ENCODE measurements at regions not wholly inside any gene's neighbourhood (a gene's known extent, or its start where the extent isn't known, plus 50 kb on each side); places are given as distances from the start of the nearest gene placed in this dataset.

- no peak for TF ChIP-seq SP1 (IDR thresholded peaks at IDR 0.05; ENCODE audit: low read depth)
- TF ChIP-seq TCF7L2 (IDR thresholded peaks at IDR 0.05; ENCODE audit: borderline replicate concordance, extremely low read depth, insufficient read depth, insufficient read length), result no peak
- no peak for TF ChIP-seq RAD21 (IDR thresholded peaks at IDR 0.05; ENCODE audit: low read depth)
- no peak for TF ChIP-seq POLR2A (IDR thresholded peaks at IDR 0.05; ENCODE audit: borderline replicate concordance, extremely low read depth, insufficient read depth, insufficient read length)
- TF ChIP-seq SRF (IDR thresholded peaks at IDR 0.05; ENCODE audit: low read depth), result no peak
- TF ChIP-seq ELF1 (IDR thresholded peaks at IDR 0.05; ENCODE audit: borderline replicate concordance, low read depth), result no peak
- no TSS peak for BruUV-seq (replicated peaks)
- CTCF ChIA-PET, result no interaction called here
Measured at GRCh38 chr22:48938741-48939140, 888.9 kb downstream of the BRD1 start.

GRCh38 chr22:48937032-48937639 lies 890.5 kb downstream of the BRD1 start:
- Histone ChIP-seq H2AFZ (ENCODE audit: low read depth, low read length, poor library complexity, severe bottlenecking) (no peak overlapping the region), H3K27ac (ENCODE audit: low read depth, low read length) (no peak overlapping the region), H4K20me1 (ENCODE audit: insufficient read depth) (no peaks in the 10 kb centered on the region), H3K9me2 (ENCODE audit: insufficient read depth) (no peaks in the 10 kb centered on the region), H3K9me3 (ENCODE audit: control insufficient read depth in 1 of 2, insufficient read depth in 1 of 2, low read depth in 1 of 2, low read length in 2 of 2) (no peaks in the 10 kb centered on the region), H3K36me3 (ENCODE audit: control insufficient read depth in 1 of 2, insufficient read depth in 2 of 2, low read length in 2 of 2) (no peaks in the 10 kb centered on the region), H3K4me1 (ENCODE audit: control insufficient read depth in 1 of 2, insufficient read depth in 2 of 2, low read length in 2 of 2) (no peaks in the 10 kb centered on the region), H3K9ac (ENCODE audit: low read length) (no peak overlapping the region), H3K79me2 (ENCODE audit: insufficient read depth, low read length) (no peaks in the 10 kb centered on the region), H3K27me3 (ENCODE audit: insufficient read depth, low read length) (no peaks in the 10 kb centered on the region), H3K4me2 (ENCODE audit: low read length) (no peak overlapping the region), H3K4me3 (replicated peaks in 1 of 2; ENCODE audit: low read depth in 1 of 2, low read length in 2 of 2) (no peak overlapping the region)
- ATAC-seq, result no peak
- intact Hi-C loops (cut with micrococcal nuclease), result no loop called here
- no peak for TF ChIP-seq MAX (IDR thresholded peaks at IDR 0.05)
- TF ChIP-seq SRF (IDR thresholded peaks at IDR 0.05; ENCODE audit: low read depth), result no peak
- TF ChIP-seq EZH2 (IDR thresholded peaks at IDR 0.05), result no peak
- no peak for TF ChIP-seq YY1 (IDR thresholded peaks at IDR 0.05; ENCODE audit: extremely low read depth, insufficient replicate concordance, low read depth, low read length)
- TF ChIP-seq ELF1 (IDR thresholded peaks at IDR 0.05; ENCODE audit: borderline replicate concordance, low read depth), result no peak
- no peak for TF ChIP-seq EZH2phosphoT487 (IDR thresholded peaks at IDR 0.05; ENCODE audit: borderline replicate concordance)
- no peak for TF ChIP-seq SP1 (IDR thresholded peaks at IDR 0.05; ENCODE audit: low read depth)
- TF ChIP-seq CTCF (IDR thresholded peaks at IDR 0.05 in 2 of 3, conservative IDR thresholded peaks at IDR 0.05 in 1 of 3; ENCODE audit: borderline replicate concordance in 1 of 3, insufficient read depth in 1 of 3, low read depth in 2 of 3, low read length in 2 of 3), result no peak
- TF ChIP-seq POLR2AphosphoS5 (IDR thresholded peaks at IDR 0.05; ENCODE audit: low read depth, low read length), result no peak
- TF ChIP-seq ZFX (IDR thresholded peaks at IDR 0.05), result no peak
- no peak for TF ChIP-seq SIN3A (IDR thresholded peaks at IDR 0.05; ENCODE audit: low read depth)
- DNase-seq (ENCODE audit: low read depth, low spot score), result no peak
- ChIA-PET POLR2A (no interaction called here), CTCF (no interaction called here), RAD21 (ENCODE audit: low non-redundant PET in 1 of 2, low total read pairs in 2 of 2, uncharacterized antibody in 2 of 2, unreplicated experiment in 2 of 2) (no interaction called here)
- BruUV-seq (replicated peaks), result no TSS peak

More at GRCh38 chr22:48938741-48939140, 888.9 kb downstream of the BRD1 start:
- Histone ChIP-seq H3K9ac (ENCODE audit: low read length) (no peak overlapping the region), H3K79me2 (ENCODE audit: insufficient read depth, low read length) (no peaks in the 10 kb centered on the region), H3K9me2 (ENCODE audit: insufficient read depth) (no peaks in the 10 kb centered on the region), H3K36me3 (ENCODE audit: control insufficient read depth in 1 of 2, insufficient read depth in 2 of 2, low read length in 2 of 2) (no peaks in the 10 kb centered on the region), H3K4me2 (ENCODE audit: low read length) (no peak overlapping the region), H3K4me1 (ENCODE audit: control insufficient read depth in 1 of 2, insufficient read depth in 2 of 2, low read length in 2 of 2) (no peaks in the 10 kb centered on the region), H3K4me3 (replicated peaks in 1 of 2; ENCODE audit: low read depth in 1 of 2, low read length in 2 of 2) (no peak overlapping the region), H2AFZ (ENCODE audit: low read depth, low read length, poor library complexity, severe bottlenecking) (no peak overlapping the region), H4K20me1 (ENCODE audit: insufficient read depth) (no peaks in the 10 kb centered on the region), H3K9me3 (ENCODE audit: control insufficient read depth in 1 of 2, insufficient read depth in 1 of 2, low read depth in 1 of 2, low read length in 2 of 2) (no peaks in the 10 kb centered on the region), H3K27me3 (ENCODE audit: insufficient read depth, low read length) (no peaks in the 10 kb centered on the region), H3K27ac (ENCODE audit: low read depth, low read length) (no peak overlapping the region)
- RAD21 ChIA-PET (ENCODE audit: low non-redundant PET in 1 of 2, low total read pairs in 2 of 2, uncharacterized antibody in 2 of 2, unreplicated experiment in 2 of 2), result no interaction called here
- POLR2A ChIA-PET, result no interaction called here
- ATAC-seq, result no peak
- DNase-seq (ENCODE audit: low read depth, low spot score), result no peak
- intact Hi-C loops (cut with micrococcal nuclease), result no loop called here
